GM23338 (cell line): ENCODE measurements at regions not wholly inside any gene's neighbourhood (a gene's known extent, or its start where the extent isn't known, plus 50 kb on each side); places are given as distances from the start of the nearest gene placed in this dataset.

Experiments
- CREB1 ChIP-seq: fragments of 250-450 bp; sonication (Bioruptor Pico); IDR thresholded peaks from 2 replicates; pipeline ENCODE4 v1.5.0; 2020; ENCODE audit warnings: low read depth, mild to moderate bottlenecking, moderate library complexity
- EZH2 ChIP-seq: fragments of 200-600 bp; sonication (generic); IDR thresholded peaks from one replicate; pipeline ENCODE4 v1.8.0; 2017; ENCODE audit warnings: antibody characterized with exemption, mild to moderate bottlenecking, low read depth; ENCODE audit not compliant: unreplicated experiment
- EZH2phosphoT487 ChIP-seq: fragments of 200-600 bp; sonication (generic); IDR thresholded peaks from one replicate; pipeline ENCODE4 v1.8.1; 2018; ENCODE audit warnings: antibody characterized with exemption; ENCODE audit not compliant: unreplicated experiment
- JUNB ChIP-seq: IDR thresholded peaks from one replicate; pipeline ENCODE4 v1.6.1; 2016; ENCODE audit warnings: antibody characterized with exemption; ENCODE audit not compliant: unreplicated experiment
- NANOG ChIP-seq: IDR thresholded peaks from 2 replicates; pipeline ENCODE4 v1.6.1; 2016; ENCODE audit warnings: antibody characterized with exemption, borderline replicate concordance
- POLR2AphosphoS5 ChIP-seq: IDR thresholded peaks from 2 replicates; pipeline ENCODE4 v1.6.1; 2016; ENCODE audit warnings: antibody characterized with exemption, low read depth
- STAT1 ChIP-seq: IDR thresholded peaks from one replicate; pipeline ENCODE4 v1.6.1; 2016; ENCODE audit warnings: antibody characterized with exemption; ENCODE audit not compliant: unreplicated experiment
- TF ChIP-seq, protein P1 (sequence below), 2 experiments: fragments of 200-600 bp in 1 of 2; sonication (generic) in 1 of 2; conservative IDR thresholded peaks; 2 replicates each; pipeline versions ENCODE4 v1.5.1 to v1.6.1; 2016 to 2017; ENCODE audit warnings: antibody characterized with exemption in 2 of 2, low read depth in 2 of 2, mild to moderate bottlenecking in 2 of 2, moderate library complexity in 1 of 2
- TF ChIP-seq, protein P2 (sequence below): IDR thresholded peaks from one replicate; pipeline ENCODE4 v1.6.1; 2018; ENCODE audit warnings: antibody characterized with exemption; ENCODE audit not compliant: unreplicated experiment
- TF ChIP-seq, protein P3 (sequence below): IDR thresholded peaks from 2 replicates; pipeline ENCODE4 v1.6.1; 2016; ENCODE audit warnings: antibody characterized with exemption
- TF ChIP-seq, protein P4 (sequence below): fragments of 250-450 bp; sonication (Bioruptor Pico); IDR thresholded peaks from 2 replicates; pipeline ENCODE4 v1.5.0; 2020; ENCODE audit warnings: mild to moderate bottlenecking, moderate library complexity

DNA sequence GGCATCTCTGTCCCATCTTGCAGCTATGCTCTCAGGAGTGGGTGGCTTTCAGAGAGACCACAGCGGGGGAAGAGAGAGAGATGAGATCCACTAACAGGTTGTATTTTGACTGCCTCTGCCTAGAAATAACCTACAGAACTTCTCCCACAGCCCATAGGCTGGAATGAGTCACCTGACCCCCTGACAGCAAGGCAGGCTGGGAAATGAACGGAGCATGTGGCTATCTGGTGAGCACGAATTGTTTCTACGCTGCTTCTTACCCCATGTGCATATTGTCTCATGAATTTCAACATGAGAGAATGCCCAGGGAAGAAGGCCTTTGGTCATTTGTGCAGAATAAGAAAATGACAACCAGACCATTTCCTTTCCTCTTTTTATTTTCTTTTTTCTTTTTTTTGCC lies 151.3 kb downstream of the SNX10 start:
- TF ChIP-seq, protein P1, sequence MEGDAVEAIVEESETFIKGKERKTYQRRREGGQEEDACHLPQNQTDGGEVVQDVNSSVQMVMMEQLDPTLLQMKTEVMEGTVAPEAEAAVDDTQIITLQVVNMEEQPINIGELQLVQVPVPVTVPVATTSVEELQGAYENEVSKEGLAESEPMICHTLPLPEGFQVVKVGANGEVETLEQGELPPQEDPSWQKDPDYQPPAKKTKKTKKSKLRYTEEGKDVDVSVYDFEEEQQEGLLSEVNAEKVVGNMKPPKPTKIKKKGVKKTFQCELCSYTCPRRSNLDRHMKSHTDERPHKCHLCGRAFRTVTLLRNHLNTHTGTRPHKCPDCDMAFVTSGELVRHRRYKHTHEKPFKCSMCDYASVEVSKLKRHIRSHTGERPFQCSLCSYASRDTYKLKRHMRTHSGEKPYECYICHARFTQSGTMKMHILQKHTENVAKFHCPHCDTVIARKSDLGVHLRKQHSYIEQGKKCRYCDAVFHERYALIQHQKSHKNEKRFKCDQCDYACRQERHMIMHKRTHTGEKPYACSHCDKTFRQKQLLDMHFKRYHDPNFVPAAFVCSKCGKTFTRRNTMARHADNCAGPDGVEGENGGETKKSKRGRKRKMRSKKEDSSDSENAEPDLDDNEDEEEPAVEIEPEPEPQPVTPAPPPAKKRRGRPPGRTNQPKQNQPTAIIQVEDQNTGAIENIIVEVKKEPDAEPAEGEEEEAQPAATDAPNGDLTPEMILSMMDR (conservative IDR thresholded peaks at IDR 0.05; ENCODE audit: low read depth in 2 of 2): no peak
- no peak for TF ChIP-seq EZH2
- no peak for TF ChIP-seq POLR2AphosphoS5
- TF ChIP-seq EZH2phosphoT487: no peak
- TF ChIP-seq, protein P2, sequence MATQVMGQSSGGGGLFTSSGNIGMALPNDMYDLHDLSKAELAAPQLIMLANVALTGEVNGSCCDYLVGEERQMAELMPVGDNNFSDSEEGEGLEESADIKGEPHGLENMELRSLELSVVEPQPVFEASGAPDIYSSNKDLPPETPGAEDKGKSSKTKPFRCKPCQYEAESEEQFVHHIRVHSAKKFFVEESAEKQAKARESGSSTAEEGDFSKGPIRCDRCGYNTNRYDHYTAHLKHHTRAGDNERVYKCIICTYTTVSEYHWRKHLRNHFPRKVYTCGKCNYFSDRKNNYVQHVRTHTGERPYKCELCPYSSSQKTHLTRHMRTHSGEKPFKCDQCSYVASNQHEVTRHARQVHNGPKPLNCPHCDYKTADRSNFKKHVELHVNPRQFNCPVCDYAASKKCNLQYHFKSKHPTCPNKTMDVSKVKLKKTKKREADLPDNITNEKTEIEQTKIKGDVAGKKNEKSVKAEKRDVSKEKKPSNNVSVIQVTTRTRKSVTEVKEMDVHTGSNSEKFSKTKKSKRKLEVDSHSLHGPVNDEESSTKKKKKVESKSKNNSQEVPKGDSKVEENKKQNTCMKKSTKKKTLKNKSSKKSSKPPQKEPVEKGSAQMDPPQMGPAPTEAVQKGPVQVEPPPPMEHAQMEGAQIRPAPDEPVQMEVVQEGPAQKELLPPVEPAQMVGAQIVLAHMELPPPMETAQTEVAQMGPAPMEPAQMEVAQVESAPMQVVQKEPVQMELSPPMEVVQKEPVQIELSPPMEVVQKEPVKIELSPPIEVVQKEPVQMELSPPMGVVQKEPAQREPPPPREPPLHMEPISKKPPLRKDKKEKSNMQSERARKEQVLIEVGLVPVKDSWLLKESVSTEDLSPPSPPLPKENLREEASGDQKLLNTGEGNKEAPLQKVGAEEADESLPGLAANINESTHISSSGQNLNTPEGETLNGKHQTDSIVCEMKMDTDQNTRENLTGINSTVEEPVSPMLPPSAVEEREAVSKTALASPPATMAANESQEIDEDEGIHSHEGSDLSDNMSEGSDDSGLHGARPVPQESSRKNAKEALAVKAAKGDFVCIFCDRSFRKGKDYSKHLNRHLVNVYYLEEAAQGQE: no peak
- TF ChIP-seq CREB1 (CRISPR knock-in tag): no peak
- TF ChIP-seq, protein P3, sequence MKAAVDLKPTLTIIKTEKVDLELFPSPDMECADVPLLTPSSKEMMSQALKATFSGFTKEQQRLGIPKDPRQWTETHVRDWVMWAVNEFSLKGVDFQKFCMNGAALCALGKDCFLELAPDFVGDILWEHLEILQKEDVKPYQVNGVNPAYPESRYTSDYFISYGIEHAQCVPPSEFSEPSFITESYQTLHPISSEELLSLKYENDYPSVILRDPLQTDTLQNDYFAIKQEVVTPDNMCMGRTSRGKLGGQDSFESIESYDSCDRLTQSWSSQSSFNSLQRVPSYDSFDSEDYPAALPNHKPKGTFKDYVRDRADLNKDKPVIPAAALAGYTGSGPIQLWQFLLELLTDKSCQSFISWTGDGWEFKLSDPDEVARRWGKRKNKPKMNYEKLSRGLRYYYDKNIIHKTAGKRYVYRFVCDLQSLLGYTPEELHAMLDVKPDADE: no peak
- no peak for TF ChIP-seq JUNB
- TF ChIP-seq STAT1: no peak
- TF ChIP-seq, protein P4, sequence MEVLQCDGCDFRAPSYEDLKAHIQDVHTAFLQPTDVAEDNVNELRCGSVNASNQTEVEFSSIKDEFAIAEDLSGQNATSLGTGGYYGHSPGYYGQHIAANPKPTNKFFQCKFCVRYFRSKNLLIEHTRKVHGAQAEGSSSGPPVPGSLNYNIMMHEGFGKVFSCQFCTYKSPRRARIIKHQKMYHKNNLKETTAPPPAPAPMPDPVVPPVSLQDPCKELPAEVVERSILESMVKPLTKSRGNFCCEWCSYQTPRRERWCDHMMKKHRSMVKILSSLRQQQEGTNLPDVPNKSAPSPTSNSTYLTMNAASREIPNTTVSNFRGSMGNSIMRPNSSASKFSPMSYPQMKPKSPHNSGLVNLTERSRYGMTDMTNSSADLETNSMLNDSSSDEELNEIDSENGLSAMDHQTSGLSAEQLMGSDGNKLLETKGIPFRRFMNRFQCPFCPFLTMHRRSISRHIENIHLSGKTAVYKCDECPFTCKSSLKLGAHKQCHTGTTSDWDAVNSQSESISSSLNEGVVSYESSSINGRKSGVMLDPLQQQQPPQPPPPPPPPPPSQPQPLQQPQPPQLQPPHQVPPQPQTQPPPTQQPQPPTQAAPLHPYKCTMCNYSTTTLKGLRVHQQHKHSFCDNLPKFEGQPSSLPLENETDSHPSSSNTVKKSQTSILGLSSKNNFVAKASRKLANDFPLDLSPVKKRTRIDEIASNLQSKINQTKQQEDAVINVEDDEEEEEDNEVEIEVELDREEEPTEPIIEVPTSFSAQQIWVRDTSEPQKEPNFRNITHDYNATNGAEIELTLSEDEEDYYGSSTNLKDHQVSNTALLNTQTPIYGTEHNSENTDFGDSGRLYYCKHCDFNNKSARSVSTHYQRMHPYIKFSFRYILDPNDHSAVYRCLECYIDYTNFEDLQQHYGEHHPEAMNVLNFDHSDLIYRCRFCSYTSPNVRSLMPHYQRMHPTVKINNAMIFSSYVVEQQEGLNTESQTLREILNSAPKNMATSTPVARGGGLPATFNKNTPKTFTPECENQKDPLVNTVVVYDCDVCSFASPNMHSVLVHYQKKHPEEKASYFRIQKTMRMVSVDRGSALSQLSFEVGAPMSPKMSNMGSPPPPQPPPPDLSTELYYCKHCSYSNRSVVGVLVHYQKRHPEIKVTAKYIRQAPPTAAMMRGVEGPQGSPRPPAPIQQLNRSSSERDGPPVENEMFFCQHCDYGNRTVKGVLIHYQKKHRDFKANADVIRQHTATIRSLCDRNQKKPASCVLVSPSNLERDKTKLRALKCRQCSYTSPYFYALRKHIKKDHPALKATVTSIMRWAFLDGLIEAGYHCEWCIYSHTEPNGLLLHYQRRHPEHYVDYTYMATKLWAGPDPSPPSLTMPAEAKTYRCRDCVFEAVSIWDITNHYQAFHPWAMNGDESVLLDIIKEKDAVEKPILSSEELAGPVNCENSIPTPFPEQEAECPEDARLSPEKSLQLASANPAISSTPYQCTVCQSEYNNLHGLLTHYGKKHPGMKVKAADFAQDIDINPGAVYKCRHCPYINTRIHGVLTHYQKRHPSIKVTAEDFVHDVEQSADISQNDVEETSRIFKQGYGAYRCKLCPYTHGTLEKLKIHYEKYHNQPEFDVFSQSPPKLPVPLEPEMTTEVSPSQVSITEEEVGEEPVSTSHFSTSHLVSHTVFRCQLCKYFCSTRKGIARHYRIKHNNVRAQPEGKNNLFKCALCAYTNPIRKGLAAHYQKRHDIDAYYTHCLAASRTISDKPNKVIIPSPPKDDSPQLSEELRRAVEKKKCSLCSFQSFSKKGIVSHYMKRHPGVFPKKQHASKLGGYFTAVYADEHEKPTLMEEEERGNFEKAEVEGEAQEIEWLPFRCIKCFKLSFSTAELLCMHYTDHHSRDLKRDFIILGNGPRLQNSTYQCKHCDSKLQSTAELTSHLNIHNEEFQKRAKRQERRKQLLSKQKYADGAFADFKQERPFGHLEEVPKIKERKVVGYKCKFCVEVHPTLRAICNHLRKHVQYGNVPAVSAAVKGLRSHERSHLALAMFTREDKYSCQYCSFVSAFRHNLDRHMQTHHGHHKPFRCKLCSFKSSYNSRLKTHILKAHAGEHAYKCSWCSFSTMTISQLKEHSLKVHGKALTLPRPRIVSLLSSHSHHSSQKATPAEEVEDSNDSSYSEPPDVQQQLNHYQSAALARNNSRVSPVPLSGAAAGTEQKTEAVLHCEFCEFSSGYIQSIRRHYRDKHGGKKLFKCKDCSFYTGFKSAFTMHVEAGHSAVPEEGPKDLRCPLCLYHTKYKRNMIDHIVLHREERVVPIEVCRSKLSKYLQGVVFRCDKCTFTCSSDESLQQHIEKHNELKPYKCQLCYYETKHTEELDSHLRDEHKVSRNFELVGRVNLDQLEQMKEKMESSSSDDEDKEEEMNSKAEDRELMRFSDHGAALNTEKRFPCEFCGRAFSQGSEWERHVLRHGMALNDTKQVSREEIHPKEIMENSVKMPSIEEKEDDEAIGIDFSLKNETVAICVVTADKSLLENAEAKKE (CRISPR knock-in tag): no peak
- TF ChIP-seq NANOG: no peak
